SK-N-SH (cell line): ENCODE measurements at regions not wholly inside any gene's neighbourhood (a gene's known extent, or its start where the extent isn't known, plus 50 kb on each side); places are given as distances from the start of the nearest gene placed in this dataset.

ENCODE experiments used
- CTCF ChIA-PET: fragments of 300-600, 350-600 bp; formaldehyde crosslinking; extraction: SDS; loops from one replicate; lab custom pipeline; 2021; lab: Yijun Ruan, JAX
- POLR2A ChIA-PET: fragments of 350-600 bp; sonication (Branson Sonifier 250); formaldehyde crosslinking; extraction: SDS; loops from one replicate; lab custom pipeline; 2020; ENCODE audit warnings: antibody characterized with exemption, inconsistent platforms; lab: Yijun Ruan, JAX
- DNase-seq: peaks from one replicate; pipeline ENCODE4 v3.0.0; 2012
- H2AFZ ChIP-seq: fragments of 200-600 bp; sonication (generic); 2 replicates; pipeline ENCODE4 v1.8.1; 2016; ENCODE audit warnings: antibody characterized with exemption, mild to moderate bottlenecking, low read depth
- H3F3A ChIP-seq: fragments of 200-600 bp; sonication (generic); replicated peaks from 2 replicates; pipeline ENCODE3; 2016; ENCODE audit warnings: antibody characterized with exemption, mild to moderate bottlenecking; ENCODE audit not compliant: insufficient read depth
- H3K27ac ChIP-seq, 2 experiments: fragments of 200-500 bp in 1 of 2; fragments of 200-600 bp in 1 of 2; sonication (Bioruptor generic) in 1 of 2; sonication (generic), shearing (Covaris generic) in 1 of 2; 2 replicates each; pipeline versions ENCODE4 v1.5.1 to v1.6.1; 2014 to 2016; ENCODE audit warnings: low read depth in 2 of 2, inconsistent platforms in 1 of 2, low read length in 1 of 2, mild to moderate bottlenecking in 1 of 2, mixed read lengths in 1 of 2
- H3K27me3 ChIP-seq: fragments of 200-600 bp; sonication (generic), shearing (Covaris generic); 2 replicates; pipeline ENCODE4 v1.6.1; 2016; ENCODE audit warnings: mixed run types; ENCODE audit not compliant: insufficient read depth
- H3K36me3 ChIP-seq, 2 experiments: fragments of 200-500 bp in 1 of 2; fragments of 200-600 bp in 1 of 2; sonication (Bioruptor generic) in 1 of 2; sonication (generic) in 1 of 2; replicated peaks in 1 of 2; 2 replicates each; pipeline versions ENCODE3 to v1.5.1; 2014 to 2016; ENCODE audit warnings: low read length in 1 of 2, mild to moderate bottlenecking in 1 of 2; ENCODE audit not compliant: insufficient read depth in 2 of 2, control insufficient read depth in 1 of 2
- H3K4me1 ChIP-seq, 2 experiments: fragments of 200-500 bp in 1 of 2; fragments of 200-600 bp in 1 of 2; sonication (Bioruptor generic) in 1 of 2; sonication (generic), shearing (Covaris generic) in 1 of 2; 2 replicates each; pipeline versions ENCODE4 v1.5.1 to v1.6.1; 2014 to 2016; ENCODE audit warnings: low read depth in 1 of 2, low read length in 1 of 2, mixed run types in 1 of 2; ENCODE audit not compliant: insufficient read depth in 2 of 2, control insufficient read depth in 1 of 2
- H3K4me2 ChIP-seq: fragments of 200-600 bp; sonication (generic), shearing (Covaris generic); 2 replicates; pipeline ENCODE4 v1.6.1; 2017; ENCODE audit warnings: mixed run types
- H3K4me3 ChIP-seq, 2 experiments: fragments of 200-500 bp in 1 of 2; fragments of 200-600 bp in 1 of 2; sonication (Bioruptor generic) in 1 of 2; sonication (generic), shearing (Covaris generic) in 1 of 2; 2 replicates each; pipeline versions ENCODE4 v1.5.1 to v1.8.1; 2014 to 2016; ENCODE audit warnings: low read depth in 2 of 2, inconsistent platforms in 1 of 2, low read length in 1 of 2, mild to moderate bottlenecking in 1 of 2, mixed read lengths in 1 of 2, moderate library complexity in 1 of 2
- H3K79me2 ChIP-seq: fragments of 200-600 bp; sonication (generic); 2 replicates; pipeline ENCODE4 v1.8.1; 2017; ENCODE audit warnings: mild to moderate bottlenecking; ENCODE audit not compliant: insufficient read depth
- H3K9ac ChIP-seq: fragments of 200-600 bp; sonication (generic); 2 replicates; pipeline ENCODE4 v1.6.1; 2017; ENCODE audit warnings: mixed run types
- H3K9me2 ChIP-seq: fragments of 200-600 bp; sonication (generic); 2 replicates; pipeline ENCODE4 v1.6.1; 2017; ENCODE audit warnings: mixed run types
- H3K9me3 ChIP-seq: fragments of 200-600 bp; sonication (generic); 2 replicates; pipeline ENCODE4 v1.6.1; 2017; ENCODE audit warnings: mixed run types, mild to moderate bottlenecking, moderate library complexity
- H4K20me1 ChIP-seq: fragments of 200-600 bp; sonication (generic); 2 replicates; pipeline ENCODE4 v1.6.1; 2017; ENCODE audit warnings: mild to moderate bottlenecking, mixed run types; ENCODE audit not compliant: insufficient read depth
- ELF1 ChIP-seq: IDR thresholded peaks from 2 replicates; pipeline ENCODE4 v1.4.0; 2012
- FOSL2 ChIP-seq: IDR thresholded peaks from 2 replicates; pipeline ENCODE4 v1.4.0; 2012; ENCODE audit warnings: low read depth, mild to moderate bottlenecking, moderate library complexity, borderline replicate concordance
- FOXM1 ChIP-seq: IDR thresholded peaks from 2 replicates; pipeline ENCODE4 v1.4.0; 2012; ENCODE audit warnings: low read depth, mild to moderate bottlenecking
- GATA2 ChIP-seq: sonication (generic); formaldehyde crosslinking; IDR thresholded peaks from 2 replicates; pipeline ENCODE4 v1.5.0; 2020; ENCODE audit warnings: mild to moderate bottlenecking, missing genetic modification reagents
- JUND ChIP-seq: IDR thresholded peaks from 2 replicates; pipeline ENCODE4 v1.4.0; 2012
- MXI1 ChIP-seq: IDR thresholded peaks from 2 replicates; pipeline ENCODE4 v1.6.1; 2012; ENCODE audit warnings: mild to moderate bottlenecking, low read depth, low read length, improper control_type of control experiment
- NFIC ChIP-seq: IDR thresholded peaks from 2 replicates; pipeline ENCODE4 v1.4.0; 2012; ENCODE audit warnings: borderline replicate concordance
- POLR2AphosphoS5 ChIP-seq: IDR thresholded peaks from 2 replicates; pipeline ENCODE4 v1.6.1; 2012; ENCODE audit warnings: low read depth, low read length
- RFX5 ChIP-seq: IDR thresholded peaks from 2 replicates; pipeline ENCODE4 v1.6.1; 2012; ENCODE audit warnings: mild to moderate bottlenecking, improper control_type of control experiment, low read length
- RXRA ChIP-seq: IDR thresholded peaks from 2 replicates; pipeline ENCODE4 v1.4.0; 2012; ENCODE audit warnings: low read depth, mild to moderate bottlenecking, borderline replicate concordance
- SIN3A ChIP-seq: IDR thresholded peaks from 2 replicates; pipeline ENCODE4 v1.6.1; 2012; ENCODE audit warnings: low read depth, mild to moderate bottlenecking, low read length, moderate library complexity, borderline replicate concordance
- TCF12 ChIP-seq: IDR thresholded peaks from 2 replicates; pipeline ENCODE4 v1.4.0; 2012
- TEAD4 ChIP-seq: IDR thresholded peaks from 2 replicates; pipeline ENCODE4 v1.4.0; 2012; ENCODE audit warnings: mild to moderate bottlenecking, borderline replicate concordance; ENCODE audit not compliant: insufficient read depth
- USF1 ChIP-seq: IDR thresholded peaks from 2 replicates; pipeline ENCODE4 v1.4.0; 2012; ENCODE audit warnings: low read depth, borderline replicate concordance
- USF2 ChIP-seq: fragments of 150-350 bp; IDR thresholded peaks from 2 replicates; pipeline ENCODE4 v1.6.1; 2017; ENCODE audit warnings: antibody characterized with exemption, low read length, low read depth, borderline replicate concordance
- YY1 ChIP-seq: IDR thresholded peaks from 2 replicates; pipeline ENCODE4 v1.4.0; 2012; ENCODE audit warnings: low read depth, mild to moderate bottlenecking
- WGBS: methylation state at CpG from one replicate; pipeline ENCODE4 v1.1.6; 2017; ENCODE audit warnings: low lambda C conversion rate; 5-methylcytosine and 5-hydroxymethylcytosine counted together

- Histone ChIP-seq H3K9me3 (no peaks in the 10 kb centered on the region), H4K20me1 (no peaks in the 10 kb centered on the region), H3K9me2 (no peaks in the 10 kb centered on the region), H3K36me3 (no peaks in the 10 kb centered on the region), H3K4me2 (no peak overlapping the region), H3K27me3 (no peaks in the 10 kb centered on the region), H3K9ac (no peak overlapping the region), H3K27ac (no peak overlapping the region), H3F3A (no peaks in the 10 kb centered on the region), H3K4me3 (no peak overlapping the region), H2AFZ (no peak overlapping the region), H3K79me2 (no peaks in the 10 kb centered on the region), H3K4me1 (peaks cover 0 to 11% of the 10 kb centered on the region in 2 experiments; a peak in 1 of 4 replicates)
- TF ChIP-seq NFIC: no peak
- no peak for TF ChIP-seq RXRA
- no peak for TF ChIP-seq USF2
- no peak for TF ChIP-seq FOSL2
- no peak for TF ChIP-seq MXI1
- TF ChIP-seq SIN3A: no peak
- TF ChIP-seq TCF12: no peak
- no peak for TF ChIP-seq USF1
- no peak for TF ChIP-seq GATA2
- TF ChIP-seq TEAD4: no peak
- TF ChIP-seq POLR2AphosphoS5: no peak
- TF ChIP-seq RFX5: no peak
- TF ChIP-seq JUND: no peak
- TF ChIP-seq ELF1: no peak
- TF ChIP-seq YY1: no peak
- POLR2A ChIA-PET: no interaction called here
- CTCF ChIA-PET: interaction anchor here (1.2 kb wide), 1 partner anchor 49 kb away, joined by 3 read pairs; no protein-coding TSS in a partner anchor
- WGBS: 77% methylated on average over 11 of the region's 11 CpGs
- DNase-seq: peak; percentile 35
These were observed 81.3 kb upstream of the HPCAL1 start for GRCh38 chr2:10221443-10221842.

GRCh38 chr2:10221976-10222870, 80.5 kb upstream of the HPCAL1 start:
- H2AFZ ChIP-seq: no peak overlapping the region
- H3F3A ChIP-seq: no peaks in the 10 kb centered on the region
- H4K20me1 ChIP-seq: no peaks in the 10 kb centered on the region
- no peak overlapping the region for H3K4me3 ChIP-seq
- no peaks in the 10 kb centered on the region for H3K79me2 ChIP-seq
- no peaks in the 10 kb centered on the region for H3K9me3 ChIP-seq
- no peaks in the 10 kb centered on the region for H3K9me2 ChIP-seq
- H3K9ac ChIP-seq: no peak overlapping the region
- no peak overlapping the region for H3K27ac ChIP-seq
- no peak overlapping the region for H3K4me2 ChIP-seq
- TF ChIP-seq FOXM1: no peak
- POLR2A ChIA-PET: no interaction called here
- CTCF ChIA-PET: interaction anchor here (1.2 kb wide), 1 partner anchor 48 kb away, joined by 3 read pairs; no protein-coding TSS in a partner anchor
- H3K4me1 ChIP-seq: peaks cover 0 to 8% of the 10 kb centered on the region in 2 experiments; a peak in 1 of 4 replicates
- H3K36me3 ChIP-seq: no peaks in the 10 kb centered on the region
- DNase-seq: no peak
- WGBS: 87% methylated on average over 19 of the region's 19 CpGs
- no peaks in the 10 kb centered on the region for H3K27me3 ChIP-seq
